Fibroblast of lung (primary cell): ENCODE measurements at regions not wholly inside any gene's neighbourhood (a gene's known extent, or its start where the extent isn't known, plus 50 kb on each side); places are given as distances from the start of the nearest gene placed in this dataset.

Experiments used
- EZH2 ChIP-seq: IDR thresholded peaks from 2 replicates; pipeline ENCODE4 v1.5.1; 2012; ENCODE audit warnings: low read length, control low read depth, mild to moderate bottlenecking; ENCODE audit errors: missing control alignments
- TF ChIP-seq, protein P1 (sequence below), 2 donors: IDR thresholded peaks in 1 of 2; conservative IDR thresholded peaks in 1 of 2; 1 replicate in 1 of 2; 2 replicates in 1 of 2; pipeline ENCODE4 v1.5.1; 2011 to 2012; ENCODE audit warnings: low read length in 2 of 2, control low read depth in 1 of 2, inconsistent platforms in 1 of 2, low read depth in 1 of 2, mild to moderate bottlenecking in 1 of 2

DNA sequence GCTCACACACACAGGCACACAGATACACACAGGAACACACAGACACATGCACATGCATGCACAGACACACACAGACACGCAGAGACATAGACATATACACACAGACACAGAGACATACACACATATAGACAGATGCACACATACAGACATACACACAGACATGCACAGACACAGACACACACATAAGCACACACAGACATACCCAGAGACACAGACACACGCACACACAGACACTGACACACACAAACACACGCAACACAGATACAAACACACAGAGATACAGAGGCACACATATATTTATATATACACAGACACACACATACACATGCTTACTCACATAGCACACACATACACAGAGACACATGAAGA is 158.4 kb downstream of the LY86 start:
- TF ChIP-seq, protein P1, sequence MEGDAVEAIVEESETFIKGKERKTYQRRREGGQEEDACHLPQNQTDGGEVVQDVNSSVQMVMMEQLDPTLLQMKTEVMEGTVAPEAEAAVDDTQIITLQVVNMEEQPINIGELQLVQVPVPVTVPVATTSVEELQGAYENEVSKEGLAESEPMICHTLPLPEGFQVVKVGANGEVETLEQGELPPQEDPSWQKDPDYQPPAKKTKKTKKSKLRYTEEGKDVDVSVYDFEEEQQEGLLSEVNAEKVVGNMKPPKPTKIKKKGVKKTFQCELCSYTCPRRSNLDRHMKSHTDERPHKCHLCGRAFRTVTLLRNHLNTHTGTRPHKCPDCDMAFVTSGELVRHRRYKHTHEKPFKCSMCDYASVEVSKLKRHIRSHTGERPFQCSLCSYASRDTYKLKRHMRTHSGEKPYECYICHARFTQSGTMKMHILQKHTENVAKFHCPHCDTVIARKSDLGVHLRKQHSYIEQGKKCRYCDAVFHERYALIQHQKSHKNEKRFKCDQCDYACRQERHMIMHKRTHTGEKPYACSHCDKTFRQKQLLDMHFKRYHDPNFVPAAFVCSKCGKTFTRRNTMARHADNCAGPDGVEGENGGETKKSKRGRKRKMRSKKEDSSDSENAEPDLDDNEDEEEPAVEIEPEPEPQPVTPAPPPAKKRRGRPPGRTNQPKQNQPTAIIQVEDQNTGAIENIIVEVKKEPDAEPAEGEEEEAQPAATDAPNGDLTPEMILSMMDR (conservative IDR thresholded peaks at IDR 0.05 in 1 of 2, IDR thresholded peaks at IDR 0.05 in 1 of 2; ENCODE audit: low read depth in 1 of 2, low read length in 2 of 2): no peak
- no peak for TF ChIP-seq EZH2
